C4-2B (cell line): ENCODE measurements at regions not wholly inside any gene's neighbourhood (a gene's known extent, or its start where the extent isn't known, plus 50 kb on each side); places are given as distances from the start of the nearest gene placed in this dataset.

Source experiments
- CTCF ChIP-seq: fragments of 450-650 bp; conservative IDR thresholded peaks from 2 replicates; pipeline ENCODE4 v1.5.1; 2017; ENCODE audit warnings: mild to moderate bottlenecking
- ZFX ChIP-seq: fragments of 450-650 bp; IDR thresholded peaks from 2 replicates; pipeline ENCODE4 v1.6.1; 2017

- no peak for TF ChIP-seq CTCF
- no peak for TF ChIP-seq ZFX
Observed at GRCh38 chr3:147797095-147797494, 387.9 kb downstream of the ZIC1 start.
